ENCODE measurements at regions not wholly inside any gene's neighbourhood (a gene's known extent, or its start where the extent isn't known, plus 50 kb on each side); places are given as distances from the start of the nearest gene placed in this dataset.
"Not testable (repeated sequence)": the region's sequence is repeated elsewhere in the genome, so short reads cannot be mapped to it uniquely, and the experiment has no call there.

DNA sequence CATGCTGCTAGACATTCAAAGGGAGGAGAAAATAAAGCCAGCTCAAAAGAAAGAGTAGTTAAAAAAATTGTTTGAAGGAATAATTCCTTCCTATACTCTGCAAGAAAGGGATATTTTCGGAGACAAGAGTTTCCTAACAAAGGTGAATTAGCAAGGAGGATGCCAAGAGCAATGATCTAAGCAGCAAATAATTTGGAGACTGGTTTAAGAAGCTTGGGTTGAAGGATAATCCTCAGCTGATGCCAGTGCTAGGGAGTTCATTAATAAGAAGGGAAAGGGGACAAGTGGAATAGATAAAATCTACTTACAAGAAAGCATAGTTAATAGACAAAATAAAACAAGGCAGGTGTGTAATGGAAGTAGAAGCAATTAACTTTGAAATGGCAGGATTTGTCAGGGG, 372.3 kb downstream of the NDFIP2 start:
- DNase-seq: no peak

DNA sequence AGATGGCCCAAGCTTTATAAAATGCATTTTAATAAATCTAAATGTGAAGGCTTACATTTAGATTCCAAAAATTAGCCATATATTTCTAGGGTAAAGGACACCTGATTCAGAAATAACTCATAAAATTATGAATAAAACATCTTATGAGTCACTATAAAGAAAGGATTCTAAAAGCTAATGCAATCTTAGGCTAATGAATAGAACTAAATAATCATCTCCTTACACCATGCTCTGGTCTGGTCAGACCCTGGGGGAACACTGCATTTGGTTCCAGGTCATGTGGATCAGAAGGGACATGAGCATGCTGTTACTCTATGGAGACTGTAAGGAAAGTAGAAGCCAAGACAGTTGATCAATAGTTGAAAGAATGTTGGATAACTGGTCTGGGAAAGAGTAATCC, 370.4 kb downstream of the NDFIP2 start:
- DNase-seq: no peak

DNA sequence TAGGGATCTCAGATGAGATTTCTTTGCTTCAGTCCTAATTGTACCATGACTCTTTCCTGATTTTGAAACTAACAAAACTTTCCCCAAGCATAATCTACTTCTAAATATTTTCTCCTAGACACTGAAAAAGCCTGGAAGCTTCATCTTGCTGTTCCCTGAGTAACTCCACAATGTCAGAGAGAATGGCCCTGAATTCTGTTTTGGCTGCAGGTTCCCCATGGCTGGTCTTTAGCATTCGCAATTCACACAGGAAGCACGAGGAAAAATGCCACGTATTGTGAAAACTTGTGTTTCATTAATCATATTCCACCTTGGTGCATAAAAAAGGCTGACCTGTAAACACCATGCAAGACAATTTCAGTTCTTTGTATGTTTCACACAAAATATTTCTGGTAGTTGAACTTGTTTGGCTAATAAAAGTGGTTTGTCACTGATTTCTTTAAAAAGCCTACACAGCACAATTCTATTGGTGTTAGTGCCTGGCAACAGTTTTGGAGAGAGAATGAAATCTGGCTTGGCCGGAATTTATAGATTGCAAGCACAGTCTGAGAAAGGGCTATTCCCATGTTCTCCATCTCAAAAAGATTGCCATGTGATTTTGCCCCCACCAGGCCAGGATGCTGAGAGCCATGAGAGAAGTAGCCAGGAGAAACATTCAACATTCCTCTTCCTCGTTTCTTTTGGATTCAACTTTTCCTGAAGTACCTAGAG, 367.1 kb downstream of the NDFIP2 start:
- DNase-seq: no peak

DNA sequence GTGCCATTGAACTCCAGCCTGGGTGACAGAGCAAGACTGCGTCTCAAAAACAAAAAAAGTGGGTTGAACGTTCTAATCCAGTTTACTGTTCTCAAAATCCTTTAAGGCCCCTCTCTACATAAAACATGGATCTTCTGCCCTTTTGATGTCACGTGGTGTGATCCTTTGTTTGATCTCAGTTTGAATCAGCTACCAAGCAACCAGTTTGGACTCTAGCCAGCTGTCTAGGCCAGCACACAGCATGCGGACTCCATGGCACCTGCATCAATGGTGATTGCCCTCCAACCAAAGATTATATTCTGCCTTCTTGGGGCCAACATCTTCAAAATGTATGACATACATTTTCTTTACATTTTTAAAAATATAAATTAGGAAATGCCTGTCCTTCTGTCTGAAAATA, 365.4 kb downstream of the NDFIP2 start:
- no peak for DNase-seq

DNA sequence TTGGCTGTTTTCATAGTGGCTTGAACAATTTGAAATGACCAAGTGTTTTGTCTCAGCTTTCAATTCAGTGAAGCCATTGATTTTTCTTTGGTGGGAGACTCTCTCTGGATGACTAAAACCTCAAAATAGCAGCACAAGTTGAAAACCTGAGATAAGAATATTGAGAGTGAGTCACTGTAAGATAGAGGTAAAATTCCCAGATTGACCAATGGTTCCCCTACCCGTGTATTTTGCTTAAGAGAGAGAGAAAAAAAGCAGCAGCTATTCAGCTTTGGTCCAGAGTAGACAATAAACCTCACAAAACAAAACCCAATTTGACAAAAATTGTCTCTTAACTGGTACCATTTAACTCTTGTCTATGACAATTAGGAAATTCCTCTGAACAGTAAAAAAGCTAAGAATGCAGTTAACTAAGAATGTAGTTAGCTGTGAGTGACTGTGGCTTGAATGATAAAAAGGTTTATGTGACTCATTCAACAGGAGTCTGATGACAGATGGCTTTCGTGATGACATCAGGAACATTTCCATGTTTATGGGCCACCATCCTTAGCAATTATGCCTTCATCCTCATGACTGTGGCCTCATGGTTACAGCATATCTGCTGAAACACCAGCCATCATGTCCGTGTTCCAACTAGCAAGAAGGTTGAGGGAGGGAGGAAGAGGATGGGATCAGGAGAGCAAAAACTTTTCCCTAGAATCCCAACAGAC, 356.9 kb downstream of the NDFIP2 start:
- no peak for DNase-seq

DNA sequence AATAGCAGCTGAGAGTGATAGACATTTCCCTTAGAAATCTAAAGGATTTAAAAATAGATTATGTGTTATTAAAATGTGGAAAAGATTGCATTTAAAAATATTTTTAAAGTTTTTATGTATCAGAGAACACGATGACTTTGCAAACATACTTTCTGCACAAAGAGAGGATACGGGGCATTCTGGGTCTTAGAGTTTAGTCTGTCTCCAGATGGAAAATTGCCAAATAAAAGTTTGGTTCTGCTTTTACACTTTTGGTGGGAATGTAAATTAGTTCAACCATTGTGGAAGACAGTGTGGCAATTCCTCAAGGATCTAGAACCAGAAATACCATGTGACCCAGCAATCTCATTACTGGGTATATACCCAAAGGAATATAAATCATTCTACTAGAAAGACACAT, 355.2 kb downstream of the NDFIP2 start:
- DNase-seq: not testable (repeated sequence)

DNA sequence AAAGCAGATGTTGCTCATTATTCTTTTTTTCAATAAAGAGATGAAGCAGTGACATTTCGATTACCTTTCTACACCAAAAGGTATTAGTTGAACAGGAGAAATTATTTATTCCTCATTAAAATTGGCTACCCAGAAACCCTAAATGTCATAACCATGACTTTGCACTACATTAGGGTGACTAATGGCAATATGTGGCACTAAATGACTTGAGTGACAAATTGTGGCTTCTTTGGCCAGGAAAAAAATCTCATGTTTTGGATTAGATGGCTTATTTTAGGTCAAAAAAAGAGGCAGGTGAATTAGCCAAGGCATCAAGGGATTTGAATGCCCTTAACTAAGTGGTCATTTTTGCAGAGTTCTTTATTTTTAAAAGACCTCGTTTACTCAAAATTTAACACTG, 353.9 kb downstream of the NDFIP2 start:
- DNase-seq: no peak

DNA sequence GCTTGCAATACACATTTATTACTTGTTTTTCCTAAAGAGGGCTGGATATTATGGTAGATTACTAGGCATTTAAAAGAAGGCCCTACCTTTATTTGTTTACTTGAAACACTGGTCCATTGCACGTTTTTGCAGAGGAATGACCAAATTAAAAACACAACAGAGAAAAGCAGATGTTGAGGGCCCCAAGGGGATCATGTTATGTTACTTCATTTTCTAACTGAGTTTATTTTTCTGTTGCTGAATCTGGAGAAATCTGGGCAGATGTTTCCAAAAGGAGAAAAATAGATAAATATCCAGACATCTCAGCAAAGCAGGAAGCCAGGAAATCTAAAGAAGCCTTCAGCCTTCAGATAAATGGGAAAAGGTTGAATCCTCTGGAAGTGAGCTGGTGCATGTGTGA, 353.0 kb downstream of the NDFIP2 start:
- DNase-seq: no peak

DNA sequence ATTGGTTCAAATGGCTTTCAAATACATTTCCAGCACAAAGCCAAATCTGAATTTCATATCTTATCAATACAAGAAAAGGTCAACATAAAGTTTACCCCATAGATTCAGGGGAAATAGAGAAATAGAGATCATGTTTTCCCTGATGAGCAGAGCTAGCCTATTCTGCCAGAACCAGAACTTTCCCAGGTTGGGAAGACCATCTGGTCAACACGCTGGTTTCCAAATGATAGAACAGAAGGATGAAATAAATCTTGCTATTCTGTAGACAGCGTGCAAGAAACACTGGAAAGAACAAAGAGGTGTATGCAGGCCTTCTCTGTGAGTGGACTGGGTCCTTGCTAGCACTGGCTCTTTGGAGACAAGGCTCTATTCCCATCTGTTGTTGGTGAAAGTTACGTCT, 350.6 kb downstream of the NDFIP2 start:
- no peak for DNase-seq

DNA sequence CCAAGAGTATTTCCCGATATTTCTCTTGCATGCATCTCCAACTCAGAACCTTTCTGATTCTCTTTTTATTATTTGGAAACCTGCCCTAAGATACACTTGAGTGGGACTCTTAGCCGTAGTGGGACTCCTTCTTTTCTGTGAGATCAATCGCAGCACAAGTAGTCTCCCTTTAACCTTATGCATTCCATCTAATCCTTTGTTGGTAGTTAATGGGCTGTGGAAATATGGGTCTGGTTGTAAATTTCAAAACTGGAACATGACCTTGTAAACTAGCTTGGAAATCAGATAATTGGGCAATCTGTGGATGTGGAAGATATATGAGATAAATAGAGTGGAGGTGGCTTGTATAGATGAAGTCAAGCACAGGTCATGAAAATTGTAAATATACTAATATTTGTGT, 350.0 kb downstream of the NDFIP2 start:
- no peak for DNase-seq

DNA sequence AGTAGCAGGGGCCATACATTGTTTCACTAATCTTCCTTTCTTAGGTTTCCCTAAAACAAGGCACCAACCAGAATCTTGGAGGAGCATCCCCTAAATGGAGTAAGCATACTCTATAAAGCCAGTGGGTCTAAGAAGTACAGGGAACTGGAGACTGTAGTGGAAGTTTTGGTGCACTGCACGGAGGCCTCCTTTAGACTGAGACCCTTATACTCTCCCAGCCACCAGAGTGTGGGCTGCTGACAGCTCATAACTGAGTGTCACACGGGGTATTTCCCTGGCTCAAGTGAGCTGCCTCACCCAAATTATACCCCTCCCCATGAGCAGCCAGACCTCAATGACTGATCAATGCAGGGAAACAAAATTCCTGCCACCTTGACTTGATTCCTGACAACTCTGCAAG, 349.5 kb downstream of the NDFIP2 start:
- DNase-seq: no peak

DNA sequence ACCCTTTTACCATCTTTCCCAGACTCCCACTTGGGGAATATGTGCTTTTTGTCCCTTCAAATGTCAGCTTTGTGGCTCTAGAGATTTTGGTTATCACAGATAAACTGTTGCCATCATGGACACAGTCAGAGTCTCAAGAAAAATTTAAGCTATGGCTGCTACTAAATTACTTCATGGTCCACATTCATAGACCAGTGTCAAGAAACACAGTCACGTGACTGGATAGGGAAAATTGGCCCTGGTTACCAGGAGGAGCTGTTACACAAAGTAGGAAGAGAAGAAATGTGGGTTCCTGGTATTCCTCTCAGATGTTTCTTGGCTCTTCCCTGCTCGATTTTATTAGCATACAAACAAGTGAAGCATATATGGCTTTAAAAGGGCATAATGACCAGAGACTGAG, 348.9 kb downstream of the NDFIP2 start:
- no peak for DNase-seq

DNA sequence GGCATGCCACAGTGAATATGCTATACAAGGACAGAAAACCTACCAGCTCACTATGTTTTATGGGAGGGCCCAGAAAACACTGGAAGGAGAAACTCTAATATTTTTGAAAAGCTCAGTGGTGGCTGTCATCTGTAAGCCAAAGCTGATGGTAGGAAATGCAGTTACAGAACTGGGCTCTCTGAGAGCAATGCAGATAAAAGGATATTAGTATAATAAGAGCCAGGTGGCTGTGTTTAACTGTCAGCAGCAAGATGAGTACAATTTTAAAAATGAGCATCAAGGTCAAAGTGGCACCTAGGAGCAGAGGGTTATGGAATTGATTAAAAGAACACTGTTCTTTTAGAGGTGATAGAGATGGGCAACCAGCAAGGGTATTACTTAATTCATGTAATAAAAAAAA, 345.0 kb downstream of the NDFIP2 start:
- DNase-seq: no peak

DNA sequence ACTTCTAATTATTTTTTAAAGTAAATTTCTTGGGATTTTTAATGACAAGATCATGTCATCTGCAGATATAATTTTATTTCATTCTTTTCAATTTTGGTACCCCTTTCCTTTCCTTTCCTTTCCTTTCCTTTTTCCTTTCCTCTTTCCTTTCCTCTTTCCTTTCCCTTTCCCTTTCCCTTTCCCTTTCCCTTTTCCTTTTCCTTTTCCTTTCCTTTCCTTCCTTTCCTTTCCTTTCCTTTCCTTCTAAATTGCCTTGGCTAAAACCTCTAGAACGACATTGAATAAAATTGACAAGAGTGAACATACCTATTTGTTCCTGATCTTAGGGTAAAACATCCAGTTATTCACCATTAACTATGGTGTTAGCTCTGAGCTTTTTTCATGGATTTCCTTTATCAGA, 334.1 kb downstream of the NDFIP2 start:
- no peak for DNase-seq

DNA sequence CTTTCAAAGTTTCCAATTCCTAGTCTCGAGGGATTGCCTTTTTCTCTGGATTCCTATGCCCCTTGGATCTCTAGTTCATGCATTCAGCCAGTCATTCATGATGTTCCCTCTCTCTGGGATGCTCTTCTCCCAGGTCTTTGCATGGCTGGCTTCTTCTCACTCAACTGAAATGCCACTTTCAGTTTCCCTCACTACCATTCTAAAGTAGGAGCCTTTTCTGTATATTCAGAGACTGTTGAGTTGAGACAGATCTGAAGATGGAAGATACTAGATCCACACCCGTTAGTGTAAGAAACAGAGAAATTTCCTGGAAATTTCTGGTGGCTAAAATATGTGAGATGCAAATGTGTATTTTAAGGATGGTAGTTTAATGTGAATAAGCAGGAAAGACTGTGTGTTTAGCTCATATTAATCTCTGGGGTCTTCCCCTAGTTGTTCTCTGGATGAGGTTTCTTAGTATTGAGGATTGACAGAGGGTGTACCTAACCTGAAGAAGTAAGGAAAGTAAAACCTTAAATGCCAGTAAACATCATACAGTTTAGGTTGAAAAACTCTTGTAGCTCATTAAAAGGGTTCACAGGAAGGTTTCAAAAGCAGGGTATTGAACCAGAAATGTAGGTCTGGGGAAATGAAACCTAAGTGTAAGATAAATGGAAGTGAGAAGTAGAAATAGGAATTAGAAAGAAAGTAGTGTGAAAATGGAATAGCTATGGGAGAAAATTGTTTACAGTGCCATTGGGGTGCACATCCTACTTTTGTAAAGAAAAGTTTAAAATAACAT, 331.3 kb downstream of the NDFIP2 start:
- no peak for DNase-seq

DNA sequence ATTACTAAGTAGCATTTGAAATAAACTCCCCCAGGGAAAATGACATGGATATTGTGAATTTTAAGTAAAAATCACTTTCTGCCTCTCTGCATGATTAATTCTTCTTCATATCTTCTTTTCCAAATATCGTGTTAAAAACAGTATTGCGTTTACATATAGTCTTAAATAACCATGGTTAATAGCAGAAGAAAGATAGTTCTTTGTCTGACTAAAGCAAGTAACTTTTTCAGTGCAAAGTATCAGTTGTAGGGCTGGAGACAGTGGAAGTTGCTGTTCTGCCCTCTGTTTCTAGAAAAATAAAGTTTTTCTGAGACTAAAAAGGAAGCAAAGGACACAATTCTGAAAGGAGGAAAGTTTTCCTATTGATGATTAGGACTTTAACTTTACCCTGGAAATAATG, 330.2 kb downstream of the NDFIP2 start:
- no peak for DNase-seq

DNA sequence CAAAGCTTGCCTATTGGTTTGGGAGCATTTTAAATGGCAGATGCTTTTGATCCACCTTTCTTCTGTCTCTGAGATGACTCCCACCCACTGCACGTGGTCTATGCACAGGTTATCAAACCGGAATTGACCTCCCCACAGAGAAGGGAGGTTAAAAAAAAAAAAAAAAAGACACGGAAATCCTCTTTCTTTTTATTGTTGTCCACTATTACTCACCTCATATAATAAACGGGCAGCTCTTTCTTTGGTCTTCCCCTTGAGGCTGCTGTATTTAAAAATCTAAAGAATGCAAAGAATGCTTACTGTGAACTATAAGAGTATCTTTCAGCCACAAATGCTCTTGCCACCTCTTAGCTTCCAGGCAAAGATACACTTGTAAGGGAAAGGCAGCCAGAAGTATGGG, 329.7 kb downstream of the NDFIP2 start:
- no peak for DNase-seq

DNA sequence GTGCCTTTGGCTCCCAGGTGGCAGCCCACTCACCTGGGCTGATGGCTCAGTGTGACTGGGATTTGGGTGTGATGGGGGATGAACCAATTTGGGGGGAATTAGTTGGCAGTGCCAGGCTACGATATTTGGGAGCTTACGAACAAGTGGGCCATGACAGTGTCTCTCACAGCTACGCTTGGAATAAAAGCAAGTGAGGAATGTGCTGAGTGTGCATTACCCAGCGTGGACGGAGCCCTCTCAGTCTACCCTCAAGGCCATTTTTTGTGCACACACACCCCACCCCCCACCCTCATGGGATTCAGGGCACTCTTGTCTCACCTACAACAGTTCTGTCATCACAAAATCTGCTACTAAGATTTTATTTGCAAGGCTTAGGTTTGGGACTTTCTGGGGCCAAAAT, 329.1 kb downstream of the NDFIP2 start:
- no peak for DNase-seq

DNA sequence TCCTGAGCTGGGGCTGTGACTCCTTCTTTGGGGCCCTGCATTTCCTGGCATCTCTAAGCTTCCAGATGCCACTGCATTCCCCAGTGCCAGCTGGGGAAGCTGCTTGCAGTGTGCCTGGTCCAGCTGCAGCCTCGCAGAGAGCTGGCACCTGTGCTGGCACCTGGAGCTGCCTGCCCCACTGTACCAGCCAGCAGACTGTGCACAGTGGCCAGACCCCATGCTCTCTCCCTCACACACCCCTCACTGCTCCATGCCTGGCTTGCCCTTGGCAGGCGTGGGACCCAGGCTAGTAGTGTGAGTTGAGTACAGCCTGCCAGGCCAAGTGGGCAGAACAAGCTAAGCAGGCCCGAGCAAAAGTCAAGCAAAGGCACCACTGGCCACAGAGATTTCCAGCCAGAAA, 327.5 kb downstream of the NDFIP2 start:
- no peak for DNase-seq

DNA sequence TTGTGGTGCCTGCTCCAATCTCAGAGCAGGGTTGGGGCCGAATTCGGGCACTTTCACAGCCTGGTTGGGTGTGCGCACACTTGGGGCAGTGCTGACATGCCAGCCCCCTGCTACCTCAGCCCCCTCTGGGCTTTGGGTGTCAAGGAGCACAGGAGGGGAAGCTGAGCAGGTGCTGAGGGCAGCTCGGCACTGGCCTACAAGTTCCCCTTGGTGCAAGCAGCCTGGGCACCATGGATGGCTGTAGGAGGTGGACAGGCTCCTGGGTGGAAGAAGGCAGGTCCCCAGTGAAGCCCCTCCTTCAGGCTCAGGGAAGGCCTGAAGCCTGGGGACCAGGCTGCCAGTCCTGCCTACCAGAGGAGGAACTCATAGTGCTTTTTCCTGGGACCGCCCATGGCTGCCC, 326.6 kb downstream of the NDFIP2 start:
- no peak for DNase-seq

DNA sequence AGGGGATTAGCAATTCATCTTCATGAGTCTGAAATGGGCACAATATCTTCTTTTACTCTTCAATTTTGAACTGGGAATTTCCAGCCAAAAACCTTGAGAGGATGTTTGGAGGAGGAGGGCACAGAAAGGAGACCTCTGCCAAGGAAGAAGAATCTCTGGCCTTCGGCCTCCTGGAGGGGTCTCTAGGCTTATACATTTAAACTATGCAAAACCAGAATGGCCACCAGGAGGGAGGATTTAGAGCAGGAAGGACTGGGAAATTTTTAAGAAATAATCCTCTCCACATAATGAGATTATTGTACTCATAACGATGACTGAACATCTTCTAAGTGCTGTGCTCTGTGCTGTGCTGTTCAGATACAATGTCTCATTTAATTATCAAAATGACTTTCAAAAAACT, 325.9 kb downstream of the NDFIP2 start:
- no peak for DNase-seq

DNA sequence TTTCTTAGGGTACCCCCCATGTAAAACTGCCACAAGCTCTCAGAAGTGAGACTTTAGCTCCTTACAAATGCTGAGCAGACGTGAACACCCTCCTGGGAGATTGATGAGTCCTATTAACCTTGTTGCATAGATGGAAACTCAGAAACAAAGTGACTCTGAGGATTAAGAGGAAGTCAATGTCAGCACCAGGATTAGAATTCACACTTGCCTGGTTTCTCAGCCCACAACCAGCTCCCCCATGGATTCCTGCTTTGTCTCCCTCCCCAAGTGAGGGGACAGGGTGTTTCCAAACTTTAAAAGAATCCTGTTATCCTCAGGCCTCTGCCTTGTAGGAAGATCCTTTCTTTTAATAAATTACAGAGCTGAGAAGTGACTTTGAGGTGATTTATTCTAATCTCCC, 324.4 kb downstream of the NDFIP2 start:
- DNase-seq: no peak

DNA sequence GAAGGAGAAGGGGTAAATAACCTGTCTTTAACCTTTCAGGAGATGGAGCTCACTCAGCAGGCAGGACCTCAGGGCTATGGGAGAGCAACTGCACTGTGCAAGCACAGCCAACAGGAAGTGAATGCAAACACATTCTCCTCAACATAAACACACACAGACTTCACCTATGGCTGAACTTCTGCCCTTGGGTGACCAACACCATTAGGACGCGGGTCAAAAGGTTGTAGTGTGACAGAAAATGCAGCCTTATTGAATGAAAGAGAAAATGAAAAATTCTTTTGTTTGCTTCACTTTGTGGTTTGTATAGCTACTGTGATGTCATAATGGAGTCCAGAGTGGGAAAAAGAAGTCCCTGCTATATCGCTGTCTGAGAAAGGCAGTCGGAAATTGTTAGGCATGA, 323.0 kb downstream of the NDFIP2 start:
- DNase-seq: no peak

DNA sequence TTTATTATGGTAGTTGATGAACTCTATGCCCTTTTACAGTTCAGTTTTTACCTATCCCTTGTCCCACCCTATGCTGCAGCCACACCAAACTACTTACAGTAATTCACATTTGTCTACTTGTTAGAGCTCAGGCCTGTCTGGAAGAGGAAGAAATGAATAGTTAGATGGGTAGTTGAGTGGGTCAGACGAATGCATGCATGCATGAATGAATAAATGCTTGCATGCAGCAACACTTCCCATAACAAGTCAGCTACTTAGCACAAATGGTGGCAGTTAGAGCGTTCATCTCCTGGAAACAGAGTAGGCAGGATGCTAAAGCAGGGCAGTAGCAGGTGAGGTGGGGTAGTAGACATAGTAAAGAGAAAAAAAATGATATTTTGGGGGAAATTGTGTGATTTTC, 322.3 kb downstream of the NDFIP2 start:
- DNase-seq: no peak

Measured in activated naive CD4-positive, alpha-beta T cell treated with anti-CD3 and anti-CD28 coated beads, Interleukin-2, amount 50 U/mL, for 16 hours (primary cell).